IPS-20b (cell line): ENCODE measurements at regions not wholly inside any gene's neighbourhood (a gene's known extent, or its start where the extent isn't known, plus 50 kb on each side); places are given as distances from the start of the nearest gene placed in this dataset.

Experiments
- H3K27ac ChIP-seq: one replicate; pipeline ENCODE4 v1.5.1; 2013; ENCODE audit warnings: low read length
- H3K27me3 ChIP-seq: 2 replicates; pipeline ENCODE4 v1.6.1; 2013; ENCODE audit warnings: mild to moderate bottlenecking, low read length, inconsistent platforms; ENCODE audit not compliant: insufficient read depth
- H3K36me3 ChIP-seq: 2 replicates; pipeline ENCODE4 v1.6.1; 2013; ENCODE audit warnings: low read depth, mild to moderate bottlenecking, inconsistent platforms, low read length, moderate library complexity; ENCODE audit not compliant: insufficient read depth
- H3K4me1 ChIP-seq: 2 replicates; pipeline ENCODE4 v1.6.1; 2013; ENCODE audit warnings: mild to moderate bottlenecking, control low read depth, inconsistent platforms, low read length, moderate library complexity; ENCODE audit not compliant: insufficient read depth
- H3K4me3 ChIP-seq: 2 replicates; pipeline ENCODE4 v1.5.1; 2013; ENCODE audit warnings: mild to moderate bottlenecking, low read length, inconsistent platforms
- H3K9ac ChIP-seq: 2 replicates; pipeline ENCODE4 v1.6.1; 2013; ENCODE audit warnings: low read depth, mild to moderate bottlenecking, inconsistent platforms, low read length, moderate library complexity
- H3K9me3 ChIP-seq: 2 replicates; pipeline ENCODE4 v1.6.1; 2013; ENCODE audit warnings: mild to moderate bottlenecking, low read depth, low read length, inconsistent platforms; ENCODE audit not compliant: insufficient read depth

DNA sequence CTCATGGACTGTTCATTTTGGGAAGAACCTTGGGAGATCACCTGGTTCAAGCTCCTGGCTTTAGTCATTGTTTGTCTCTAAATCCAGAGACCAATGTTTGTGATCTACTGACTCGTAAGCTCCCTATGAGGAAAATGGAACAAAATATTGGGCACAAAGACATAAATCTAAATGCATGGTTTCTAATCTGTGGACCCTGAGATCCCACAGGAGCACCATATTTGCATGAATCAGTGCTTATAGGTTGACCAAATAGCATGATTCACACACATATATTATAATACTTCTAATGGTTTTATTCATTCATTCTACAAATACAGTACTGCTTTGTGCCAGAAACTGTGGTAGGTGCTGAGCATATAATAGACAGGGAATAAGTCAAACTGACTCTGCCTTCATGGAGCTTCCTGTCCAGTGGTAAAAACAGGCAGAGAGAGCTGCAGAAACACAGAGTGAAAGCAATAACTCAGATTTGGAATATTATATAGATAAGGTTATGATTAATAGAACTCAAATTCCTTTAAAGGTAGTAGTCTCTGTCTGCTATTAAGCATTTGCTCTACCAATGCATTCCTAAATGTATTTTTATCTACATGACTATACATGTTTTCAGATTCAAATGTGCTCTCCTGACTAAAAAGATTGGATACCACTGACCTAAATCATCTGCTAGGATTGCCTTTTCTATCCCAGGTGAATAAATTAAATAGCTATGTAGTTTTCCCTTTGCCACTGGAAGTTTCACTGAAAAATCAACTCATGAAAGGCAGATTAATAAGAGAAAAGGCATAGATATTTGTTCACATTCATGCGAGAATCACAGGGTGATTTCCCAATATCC lies 198.6 kb upstream of the CAMK1G start:
- no peaks in the 10 kb centered on the region for H3K9me3 ChIP-seq
- H3K4me3 ChIP-seq = peak overlapping the region; percentile 1; the same call in 1 of the 2 replicates
- no peaks in the 10 kb centered on the region for H3K36me3 ChIP-seq
- H3K9ac ChIP-seq = peak overlapping the region; percentile 56
- H3K27me3 ChIP-seq = no peaks in the 10 kb centered on the region
- peaks cover 41% of the 10 kb centered on the region for H3K4me1 ChIP-seq
- no peak overlapping the region for H3K27ac ChIP-seq

DNA sequence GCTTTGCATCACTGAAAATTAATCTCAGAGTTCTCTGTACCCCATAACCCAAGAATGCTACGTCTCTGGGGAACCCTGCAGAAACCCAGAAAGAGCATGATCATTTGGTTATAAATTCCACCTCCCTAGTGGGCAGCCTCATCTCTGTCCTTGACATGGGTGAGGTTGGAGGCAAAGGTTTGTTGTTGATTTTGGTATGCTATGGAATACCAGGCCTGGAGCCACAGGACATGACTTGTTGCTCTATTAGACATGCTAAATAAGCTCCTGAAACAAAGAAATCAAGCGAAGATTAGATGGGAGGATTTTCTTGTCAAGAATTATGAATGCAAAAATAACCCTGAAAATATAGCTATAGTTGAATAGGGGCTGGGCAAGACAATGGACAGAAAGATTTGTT lies 197.4 kb upstream of the CAMK1G start:
- no peak overlapping the region for H3K27ac ChIP-seq
- H3K36me3 ChIP-seq = no peaks in the 10 kb centered on the region
- no peaks in the 10 kb centered on the region for H3K9me3 ChIP-seq
- H3K4me1 ChIP-seq = peaks cover 41% of the 10 kb centered on the region
- H3K9ac ChIP-seq = no peak overlapping the region
- H3K4me3 ChIP-seq = no peak overlapping the region
- no peaks in the 10 kb centered on the region for H3K27me3 ChIP-seq

DNA sequence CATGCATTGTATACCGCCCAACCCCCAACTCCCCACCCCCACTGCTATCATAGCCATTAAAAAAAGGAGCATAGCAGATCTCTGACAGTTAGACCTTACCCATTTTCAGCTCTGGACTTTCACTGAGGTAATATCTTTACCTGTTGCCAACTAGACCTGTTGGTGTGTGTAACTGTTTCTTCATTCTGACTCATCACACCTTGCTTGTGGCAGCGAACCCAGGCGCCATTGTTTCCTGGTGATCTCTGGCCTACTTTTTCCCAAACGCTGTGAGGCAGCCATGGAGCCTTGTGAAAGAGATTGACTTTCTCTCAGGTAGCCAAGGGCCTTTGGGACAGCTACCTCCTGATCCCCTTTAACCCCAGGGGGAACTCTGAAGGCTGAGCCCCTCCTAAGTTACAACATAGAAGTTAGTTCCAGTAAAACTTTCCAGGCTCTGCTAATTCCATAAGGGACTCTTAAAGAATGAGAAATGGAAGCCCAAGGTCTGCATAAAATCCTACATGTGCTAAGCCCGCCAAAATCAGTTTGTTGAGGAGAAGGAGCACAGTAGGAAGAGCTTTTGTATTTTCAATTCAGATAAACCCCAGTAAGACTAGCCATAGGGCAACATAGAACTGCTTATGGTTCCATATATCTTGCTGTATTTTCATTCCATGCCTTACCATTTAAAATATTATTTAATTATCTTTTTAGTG lies 196.1 kb upstream of the CAMK1G start:
- Histone ChIP-seq H3K9me3 (no peaks in the 10 kb centered on the region), H3K9ac (no peak overlapping the region), H3K36me3 (no peaks in the 10 kb centered on the region), H3K27me3 (no peaks in the 10 kb centered on the region), H3K27ac (no peak overlapping the region), H3K4me1 (peaks cover 37% of the 10 kb centered on the region), H3K4me3 (no peak overlapping the region)

DNA sequence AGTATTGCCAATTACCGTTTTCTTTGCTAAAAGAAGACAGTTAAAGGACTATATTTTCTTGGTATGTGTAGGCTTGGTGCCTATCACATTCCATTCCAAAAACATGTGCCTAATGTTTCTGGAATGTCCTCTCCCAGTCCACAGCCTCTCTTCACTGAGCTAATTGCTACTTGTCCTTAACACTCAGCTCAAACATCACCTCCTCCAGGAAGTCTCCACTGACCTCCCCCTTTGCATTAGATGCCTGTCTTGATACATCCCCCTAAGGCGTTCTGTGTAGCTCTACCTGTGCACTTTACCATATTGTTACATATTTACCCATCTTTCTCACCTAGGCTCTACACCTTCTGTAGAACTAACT lies 195.6 kb upstream of the CAMK1G start:
- no peaks in the 10 kb centered on the region for H3K36me3 ChIP-seq
- H3K27me3 ChIP-seq = no peaks in the 10 kb centered on the region
- H3K9ac ChIP-seq = no peak overlapping the region
- no peak overlapping the region for H3K4me3 ChIP-seq
- H3K9me3 ChIP-seq = no peaks in the 10 kb centered on the region
- peaks cover 37% of the 10 kb centered on the region for H3K4me1 ChIP-seq
- H3K27ac ChIP-seq = no peak overlapping the region

DNA sequence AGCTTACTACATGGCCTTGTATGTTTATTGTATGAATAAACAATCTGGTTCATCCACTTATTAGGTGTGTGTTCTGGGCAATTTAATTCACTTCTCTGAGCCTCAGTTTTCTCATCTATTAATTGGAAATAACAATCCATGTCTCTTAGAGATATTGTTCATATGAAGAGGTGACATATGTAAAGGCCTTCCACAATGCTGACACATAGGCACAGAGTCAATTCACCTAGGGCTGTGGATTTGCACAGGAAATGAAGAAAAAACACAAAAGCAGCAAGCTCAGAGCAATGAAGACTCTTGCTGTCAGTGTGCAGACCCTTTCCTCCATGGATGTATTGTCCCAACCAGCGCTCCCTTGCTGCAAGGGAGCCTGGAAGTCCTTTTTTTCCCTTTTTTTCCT lies 195.2 kb upstream of the CAMK1G start:
- no peaks in the 10 kb centered on the region for H3K36me3 ChIP-seq
- no peak overlapping the region for H3K27ac ChIP-seq
- peaks cover 33% of the 10 kb centered on the region for H3K4me1 ChIP-seq
- no peaks in the 10 kb centered on the region for H3K9me3 ChIP-seq
- H3K9ac ChIP-seq = no peak overlapping the region
- H3K4me3 ChIP-seq = no peak overlapping the region
- no peaks in the 10 kb centered on the region for H3K27me3 ChIP-seq

DNA sequence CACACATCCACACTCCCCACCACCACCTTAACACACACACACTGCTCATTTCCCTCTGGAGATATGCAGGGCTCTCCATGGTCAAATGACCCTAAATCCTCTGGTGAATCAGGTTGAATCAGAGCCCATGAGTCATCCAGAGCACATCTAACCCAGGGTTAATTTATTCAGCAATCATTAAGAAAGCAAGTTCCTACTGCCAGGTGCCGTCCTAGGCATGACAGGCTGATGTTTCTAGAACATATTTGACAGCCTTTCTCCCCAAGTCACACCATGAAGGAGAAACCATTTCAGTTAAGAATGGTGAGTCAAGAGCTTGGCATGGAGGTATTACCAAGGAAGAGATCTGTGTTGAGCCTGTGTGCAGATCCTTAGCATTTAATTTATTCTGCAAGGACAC lies 194.3 kb upstream of the CAMK1G start:
- no peaks in the 10 kb centered on the region for H3K36me3 ChIP-seq
- no peak overlapping the region for H3K4me3 ChIP-seq
- peaks cover 29% of the 10 kb centered on the region for H3K4me1 ChIP-seq
- H3K9me3 ChIP-seq = no peaks in the 10 kb centered on the region
- no peak overlapping the region for H3K9ac ChIP-seq
- H3K27ac ChIP-seq = no peak overlapping the region
- no peaks in the 10 kb centered on the region for H3K27me3 ChIP-seq

DNA sequence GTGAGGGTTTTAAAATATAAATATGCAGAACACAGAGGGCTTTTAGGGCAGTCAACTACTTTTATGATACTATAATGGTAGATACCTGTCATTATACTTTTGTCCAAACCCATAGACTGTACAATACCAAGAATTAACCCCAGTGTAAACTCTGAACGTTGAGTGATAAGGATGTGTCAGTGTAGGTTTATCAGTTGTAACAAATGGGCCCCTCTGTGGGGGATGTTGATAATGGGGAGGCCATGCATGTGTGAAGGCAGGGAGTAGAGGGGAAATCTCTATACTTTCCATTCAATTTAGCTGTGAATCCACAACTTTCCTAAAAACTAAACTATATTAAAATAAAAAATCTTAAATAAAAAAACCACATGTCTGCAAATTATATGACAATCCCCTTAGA lies 193.5 kb upstream of the CAMK1G start:
- H3K36me3 ChIP-seq = no peaks in the 10 kb centered on the region
- no peaks in the 10 kb centered on the region for H3K27me3 ChIP-seq
- no peak overlapping the region for H3K9ac ChIP-seq
- no peak overlapping the region for H3K4me3 ChIP-seq
- H3K4me1 ChIP-seq = peaks cover 28% of the 10 kb centered on the region
- H3K9me3 ChIP-seq = no peaks in the 10 kb centered on the region
- H3K27ac ChIP-seq = no peak overlapping the region

DNA sequence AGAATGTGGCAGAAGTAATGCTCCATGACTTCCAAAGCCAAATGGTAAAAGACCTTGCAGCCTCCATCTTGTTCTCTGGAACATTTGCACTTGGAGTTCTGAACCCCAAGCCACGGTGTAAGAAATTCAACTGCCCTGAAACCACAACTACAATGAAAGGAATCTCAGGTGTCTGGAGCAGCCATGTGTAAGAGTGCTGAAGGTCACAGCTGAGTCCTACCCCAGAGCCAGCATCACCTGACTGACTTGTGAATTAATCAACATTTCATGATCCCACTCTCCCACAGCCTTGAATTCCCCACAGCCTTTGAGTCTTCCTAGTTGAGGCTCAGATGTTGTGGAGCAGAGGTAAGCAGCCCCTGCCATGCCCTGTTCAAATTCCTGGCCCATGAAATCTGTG lies 192.8 kb upstream of the CAMK1G start:
- Histone ChIP-seq H3K9me3 (no peaks in the 10 kb centered on the region), H3K4me3 (no peak overlapping the region), H3K4me1 (peaks cover 20% of the 10 kb centered on the region)

DNA sequence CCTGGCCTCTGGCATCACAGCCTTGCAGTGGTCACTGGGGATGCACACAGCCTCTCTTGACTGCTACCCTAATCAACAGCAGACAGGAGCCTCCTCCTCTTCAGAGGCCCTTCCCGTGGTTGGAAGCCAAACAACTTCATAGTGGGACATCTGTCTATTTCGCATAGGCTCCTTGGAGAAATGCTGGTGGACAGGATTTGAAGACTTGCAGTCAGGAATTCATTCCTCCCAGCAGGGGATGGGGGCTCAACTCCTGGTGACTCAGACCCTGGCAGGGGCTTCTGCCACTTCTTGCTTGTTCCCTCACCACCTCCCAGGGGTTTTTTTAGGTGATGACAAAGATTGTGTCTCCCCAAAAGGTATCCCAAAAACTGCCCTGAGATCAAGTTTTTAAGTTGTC lies 191.7 kb upstream of the CAMK1G start:
- Histone ChIP-seq H3K36me3 (no peaks in the 10 kb centered on the region), H3K9ac (no peak overlapping the region), H3K4me1 (peaks cover 15% of the 10 kb centered on the region), H3K4me3 (no peak overlapping the region), H3K27me3 (no peaks in the 10 kb centered on the region), H3K27ac (no peak overlapping the region), H3K9me3 (no peaks in the 10 kb centered on the region)

More for the DNA sequence above, 192.8 kb upstream of the CAMK1G start:
- Histone ChIP-seq H3K27me3 (no peaks in the 10 kb centered on the region), H3K9ac (no peak overlapping the region), H3K27ac (no peak overlapping the region), H3K36me3 (no peaks in the 10 kb centered on the region)

DNA sequence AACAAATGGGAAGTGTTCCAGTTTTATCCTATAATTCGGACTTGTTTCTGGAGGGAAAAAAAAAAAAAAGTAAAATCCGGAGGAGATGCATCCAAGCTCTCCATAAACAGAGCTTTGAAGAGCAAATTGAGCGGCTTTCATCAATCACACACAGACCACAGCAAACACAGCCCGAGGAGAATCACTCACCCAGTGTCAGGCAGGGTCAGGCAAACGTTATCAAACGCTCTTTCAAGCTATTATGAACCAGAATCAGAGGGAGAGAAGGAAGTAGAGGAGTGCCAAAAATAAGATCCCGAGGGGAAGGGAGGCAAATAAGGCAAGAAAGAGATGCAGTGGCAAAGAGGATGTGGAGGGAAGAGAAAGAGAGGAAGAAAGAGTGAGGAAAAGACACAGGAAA lies 188.3 kb upstream of the CAMK1G start:
- no peaks in the 10 kb centered on the region for H3K9me3 ChIP-seq
- H3K9ac ChIP-seq = no peak overlapping the region
- no peak overlapping the region for H3K4me3 ChIP-seq
- no peaks in the 10 kb centered on the region for H3K27me3 ChIP-seq
- no peak overlapping the region for H3K27ac ChIP-seq
- no peaks in the 10 kb centered on the region for H3K36me3 ChIP-seq
- H3K4me1 ChIP-seq = peaks cover 32% of the 10 kb centered on the region

DNA sequence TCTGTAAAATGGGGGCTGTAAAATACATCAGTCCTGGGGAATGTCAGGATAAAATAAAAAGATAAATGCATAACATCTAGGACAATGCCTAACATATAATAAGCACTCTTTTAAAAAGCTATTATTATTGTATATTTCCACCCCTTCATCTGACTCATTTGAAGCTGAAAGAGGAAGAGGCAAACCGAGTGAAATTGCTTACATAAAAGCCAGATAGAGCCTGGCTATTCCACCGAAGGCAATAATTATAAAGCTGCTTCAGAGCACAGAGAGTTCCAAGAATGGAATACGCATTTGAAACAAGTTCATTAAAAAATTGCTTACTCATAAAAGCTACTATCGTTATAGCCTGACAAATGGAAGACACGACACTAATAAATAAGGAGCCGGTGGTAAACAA lies 186.1 kb upstream of the CAMK1G start:
- no peak overlapping the region for H3K9ac ChIP-seq
- no peaks in the 10 kb centered on the region for H3K9me3 ChIP-seq
- no peak overlapping the region for H3K27ac ChIP-seq
- no peaks in the 10 kb centered on the region for H3K36me3 ChIP-seq
- peaks cover 32% of the 10 kb centered on the region for H3K4me1 ChIP-seq
- H3K4me3 ChIP-seq = no peak overlapping the region
- H3K27me3 ChIP-seq = no peaks in the 10 kb centered on the region

DNA sequence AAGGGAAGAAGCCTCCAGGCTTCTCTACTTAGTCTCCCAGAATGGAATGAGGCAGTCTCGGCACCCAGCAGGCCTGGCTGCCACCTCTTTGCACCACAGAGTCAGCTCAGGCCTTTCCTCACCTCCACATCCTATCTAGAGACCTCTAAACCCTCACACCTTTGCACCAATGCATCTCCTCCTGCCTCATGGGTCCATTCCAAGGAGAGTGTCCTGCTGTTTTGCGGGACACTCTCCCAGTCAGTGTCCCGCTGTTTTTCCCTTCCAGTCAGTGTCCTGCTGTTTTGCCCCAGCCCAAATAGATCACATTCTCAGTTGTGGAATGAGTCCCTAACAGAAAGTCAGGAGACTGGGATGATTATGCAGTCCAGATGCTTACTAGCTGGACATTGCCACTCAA lies 185.6 kb upstream of the CAMK1G start:
- Histone ChIP-seq H3K36me3 (no peaks in the 10 kb centered on the region), H3K27me3 (no peaks in the 10 kb centered on the region), H3K9ac (0 out of 2 replicates have a peak overlapping the region, but pooled peaks have one; percentile 13), H3K27ac (no peak overlapping the region), H3K9me3 (no peaks in the 10 kb centered on the region), H3K4me3 (no peak overlapping the region), H3K4me1 (peaks cover 32% of the 10 kb centered on the region)
